GM13976 (cell line): ENCODE measurements at regions not wholly inside any gene's neighbourhood (a gene's known extent, or its start where the extent isn't known, plus 50 kb on each side); places are given as distances from the start of the nearest gene placed in this dataset.

Source experiments
- DNase-seq: peaks from one replicate; pipeline ENCODE4 v3.0.0; 2012; ENCODE audit warnings: low spot score
- CTCF ChIP-seq: IDR thresholded peaks from 2 replicates; pipeline ENCODE4 v1.5.1; 2012; ENCODE audit warnings: borderline replicate concordance, mild to moderate bottlenecking; ENCODE audit not compliant: insufficient read depth; ENCODE audit errors: extremely low read depth, missing control alignments, control extremely low read depth
- in situ Hi-C: fragments of 300-500 bp; cut with MboI; formaldehyde crosslinking; loops from one replicate; pipeline ENCODE4 v1.12.0; 2022; ENCODE audit warnings: low sequenced_read_pairs, mixed read lengths, inconsistent platforms; ENCODE audit not compliant: unreplicated experiment

- DNase-seq, result no peak
- in situ Hi-C loops, result no loop called here
- no peak for TF ChIP-seq CTCF
Observed at GRCh38 chr6:166087852-166088251, 79.8 kb downstream of the TBXT start.

DNA sequence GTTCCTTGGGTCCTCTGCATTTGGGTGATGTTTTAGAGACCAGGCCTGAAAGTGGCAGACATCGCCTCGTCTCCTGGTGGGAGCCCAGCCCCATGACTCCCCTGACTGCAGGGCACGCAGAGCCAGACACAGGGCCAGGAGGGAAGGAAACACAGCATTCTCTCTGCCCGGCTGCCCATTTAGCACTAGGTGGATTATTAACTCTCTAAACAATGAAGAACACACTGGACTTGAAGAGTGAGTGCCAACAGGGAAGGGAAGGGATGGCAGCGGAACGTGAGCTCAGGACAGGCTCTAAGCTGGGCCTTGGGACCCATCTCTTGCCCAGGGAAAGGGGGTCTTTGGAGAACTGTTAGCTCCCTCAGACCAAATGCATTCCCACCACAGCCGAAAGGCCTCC, 80.4 kb downstream of the TBXT start:
- DNase-seq, result no peak
- in situ Hi-C loops, result no loop called here
- no peak for TF ChIP-seq CTCF

DNA sequence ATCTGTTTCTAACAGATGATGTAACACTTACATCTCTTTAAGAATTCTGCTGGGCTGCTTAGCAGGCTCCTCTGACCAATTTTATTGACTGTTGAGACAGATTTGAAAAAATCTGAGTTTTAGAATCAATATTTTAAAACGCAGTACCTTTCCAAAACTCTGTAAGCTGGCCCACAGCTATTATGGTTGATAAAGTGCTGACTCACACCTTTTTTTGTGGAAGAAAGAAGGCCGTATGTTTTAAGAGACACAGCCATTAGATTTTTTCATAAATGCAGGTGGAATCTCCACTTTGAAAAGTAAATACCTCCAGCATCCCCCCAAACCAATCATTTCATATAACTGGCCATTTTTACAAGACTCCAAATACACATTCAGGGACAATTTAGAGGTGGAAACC, 82.2 kb downstream of the TBXT start:
- TF ChIP-seq CTCF, result no peak
- in situ Hi-C loops, result no loop called here
- no peak for DNase-seq

DNA sequence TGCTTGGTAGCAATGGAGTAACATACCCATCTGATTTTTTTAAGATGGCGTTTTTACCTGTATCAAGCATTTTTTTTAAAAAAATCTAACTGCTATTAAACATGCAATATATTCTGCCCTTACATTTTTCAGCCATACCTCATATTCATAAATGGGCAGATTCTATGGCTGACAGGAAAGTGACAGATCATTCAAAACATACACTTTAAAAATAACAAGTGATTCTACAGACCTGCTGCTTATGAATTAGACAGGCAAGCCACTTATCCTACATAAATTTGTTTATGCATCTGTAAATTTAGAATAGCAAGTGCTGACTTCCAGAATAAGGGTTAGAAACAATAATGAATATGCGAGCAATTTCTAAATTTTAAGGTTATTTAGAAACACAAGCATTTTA, 82.7 kb downstream of the TBXT start:
- no peak for TF ChIP-seq CTCF
- in situ Hi-C loops, result no loop called here
- no peak for DNase-seq

DNA sequence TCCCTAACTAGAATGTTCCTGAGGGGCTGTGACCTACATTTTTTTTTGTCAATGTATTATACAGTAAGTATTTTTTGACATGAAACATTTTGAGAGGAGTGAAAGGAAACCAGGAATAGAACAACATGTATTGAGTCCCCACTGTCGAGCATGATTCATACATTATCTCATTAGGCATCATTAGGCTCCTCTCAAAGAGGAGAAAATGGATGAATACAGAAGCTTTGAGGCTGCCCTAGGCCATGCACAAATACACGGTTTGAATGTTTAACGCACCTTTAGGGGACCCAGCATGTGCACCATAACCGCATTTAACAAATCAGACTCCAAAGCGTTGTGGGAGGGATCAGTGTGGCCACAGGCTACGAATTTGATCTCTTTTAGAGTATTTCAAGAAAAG, 87.8 kb downstream of the TBXT start:
- no peak for TF ChIP-seq CTCF
- no peak for DNase-seq
- in situ Hi-C loops, result no loop called here

DNA sequence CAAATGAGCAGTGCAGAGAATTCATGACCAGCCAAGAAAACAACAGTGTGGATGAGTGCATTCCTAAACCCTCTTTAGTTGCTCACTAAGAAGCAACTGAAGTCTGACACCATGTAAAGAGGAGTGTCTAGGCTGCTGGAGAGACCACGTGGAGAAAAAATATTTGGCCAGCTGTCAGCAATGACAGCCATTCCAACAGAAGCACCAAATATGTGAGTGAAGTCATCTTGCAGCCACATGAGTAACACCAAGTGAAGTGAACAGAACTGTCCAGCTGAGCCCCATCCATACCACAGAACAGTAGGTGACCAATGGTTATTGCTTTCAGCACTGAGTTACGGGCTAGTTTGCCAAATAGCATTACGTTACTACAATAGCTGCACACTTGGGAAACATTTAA, 89.4 kb downstream of the TBXT start:
- in situ Hi-C loops, result no loop called here
- no peak for TF ChIP-seq CTCF
- DNase-seq, result no peak

DNA sequence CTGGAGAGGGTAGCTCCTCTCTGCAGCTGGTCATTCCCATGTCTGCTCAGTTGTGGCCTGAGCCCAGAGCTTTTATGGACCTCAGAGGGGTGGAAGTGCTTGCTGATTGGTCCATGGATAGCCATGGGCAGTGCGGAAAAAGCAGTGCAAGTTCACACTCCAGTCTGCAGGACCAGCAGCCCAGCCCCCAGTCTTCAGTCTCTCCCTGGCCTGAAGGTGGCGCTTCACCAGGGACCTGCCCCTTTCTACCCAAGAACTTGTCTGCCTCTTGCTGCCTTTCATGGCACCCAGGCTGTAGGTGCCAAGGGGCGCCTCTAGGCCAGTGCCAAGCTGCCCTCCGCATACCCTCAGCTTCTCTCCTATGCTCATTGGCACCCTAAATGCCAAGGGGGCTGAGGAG, 91.0 kb downstream of the TBXT start:
- TF ChIP-seq CTCF, result no peak
- in situ Hi-C loops, result no loop called here
- DNase-seq, result no peak
